D721Med (cell line): ENCODE measurements at regions not wholly inside any gene's neighbourhood (a gene's known extent, or its start where the extent isn't known, plus 50 kb on each side); places are given as distances from the start of the nearest gene placed in this dataset.
"Not testable (repeated sequence)": the region's sequence is repeated elsewhere in the genome, so short reads cannot be mapped to it uniquely, and the experiment has no call there.

Experiments
- DNase-seq: peaks from one replicate; pipeline ENCODE4 v3.0.0; 2011; ENCODE audit warnings: low spot score; ENCODE audit not compliant: insufficient read length
- FAIRE-seq: peaks from 2 replicates; lab custom pipeline; 2011; peaks lifted over from hg19 to GRCh38; lab: Jason Lieb, UNC
- CTCF ChIP-seq: IDR thresholded peaks from 2 replicates; pipeline ENCODE4 v1.5.1; 2012; ENCODE audit warnings: mild to moderate bottlenecking, control low read depth; ENCODE audit not compliant: insufficient read depth; ENCODE audit errors: missing control alignments

DNA sequence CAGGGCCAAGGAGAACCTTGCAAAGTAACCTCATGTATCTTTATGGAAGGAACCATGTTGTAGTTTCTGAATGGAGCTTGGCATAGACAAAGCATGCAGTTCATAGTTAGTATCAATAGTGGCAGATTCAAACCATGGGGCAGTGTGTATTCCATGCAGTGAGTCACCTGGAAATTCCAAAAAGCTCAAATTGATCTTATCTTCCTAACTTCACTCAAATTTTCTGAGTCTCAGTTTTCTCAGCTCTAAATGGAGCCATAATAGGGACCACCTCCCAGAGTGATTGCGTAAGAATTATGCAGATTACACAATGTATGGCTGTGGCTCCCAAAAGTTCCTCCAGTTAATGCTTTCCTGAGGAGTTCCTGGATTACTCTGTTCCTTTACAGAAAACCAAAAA, 549.9 kb upstream of the KLF4 start:
- no peak for TF ChIP-seq CTCF
- DNase-seq = no peak
- no peak for FAIRE-seq

DNA sequence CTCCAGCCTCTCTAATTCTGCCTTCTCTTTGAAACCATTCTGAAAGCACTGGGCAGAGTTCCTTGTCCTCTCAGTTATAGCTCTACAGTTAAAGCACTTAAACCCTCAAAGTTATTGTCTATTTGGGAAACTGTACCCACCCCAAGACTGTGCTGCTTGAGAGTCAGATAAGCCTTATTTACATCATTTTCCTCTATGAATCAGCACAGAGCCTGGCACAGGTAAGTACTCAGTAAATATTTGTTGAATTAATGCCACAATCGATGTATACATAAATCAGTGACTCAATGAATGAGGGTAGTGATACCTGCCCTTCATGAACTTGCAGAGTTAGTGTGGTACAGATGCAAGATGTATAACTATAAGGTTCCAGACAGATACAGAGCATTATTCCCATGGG, 549.4 kb upstream of the KLF4 start:
- TF ChIP-seq CTCF = no peak
- FAIRE-seq = no peak
- DNase-seq = no peak

DNA sequence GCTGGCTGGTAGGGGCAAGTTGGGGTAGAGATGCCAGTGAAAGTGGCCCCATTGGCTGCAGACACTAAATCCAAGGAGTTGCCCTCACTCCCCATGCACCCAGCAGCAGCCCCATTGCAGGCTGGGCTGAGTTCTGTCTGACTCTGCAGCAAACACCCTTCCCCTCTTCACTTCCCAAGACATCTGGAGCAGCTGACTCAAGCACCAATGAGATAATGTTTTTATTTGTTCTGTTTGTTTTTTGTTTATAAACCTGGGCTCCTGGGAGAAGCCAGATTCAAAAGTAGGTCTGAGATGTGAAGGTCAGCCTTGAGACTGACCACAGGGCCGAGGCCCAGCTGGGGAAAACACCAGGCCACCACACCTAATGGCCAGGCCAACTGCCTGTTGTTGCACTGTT, 545.9 kb upstream of the KLF4 start:
- no peak for TF ChIP-seq CTCF
- DNase-seq (no peak), FAIRE-seq (no peak)

DNA sequence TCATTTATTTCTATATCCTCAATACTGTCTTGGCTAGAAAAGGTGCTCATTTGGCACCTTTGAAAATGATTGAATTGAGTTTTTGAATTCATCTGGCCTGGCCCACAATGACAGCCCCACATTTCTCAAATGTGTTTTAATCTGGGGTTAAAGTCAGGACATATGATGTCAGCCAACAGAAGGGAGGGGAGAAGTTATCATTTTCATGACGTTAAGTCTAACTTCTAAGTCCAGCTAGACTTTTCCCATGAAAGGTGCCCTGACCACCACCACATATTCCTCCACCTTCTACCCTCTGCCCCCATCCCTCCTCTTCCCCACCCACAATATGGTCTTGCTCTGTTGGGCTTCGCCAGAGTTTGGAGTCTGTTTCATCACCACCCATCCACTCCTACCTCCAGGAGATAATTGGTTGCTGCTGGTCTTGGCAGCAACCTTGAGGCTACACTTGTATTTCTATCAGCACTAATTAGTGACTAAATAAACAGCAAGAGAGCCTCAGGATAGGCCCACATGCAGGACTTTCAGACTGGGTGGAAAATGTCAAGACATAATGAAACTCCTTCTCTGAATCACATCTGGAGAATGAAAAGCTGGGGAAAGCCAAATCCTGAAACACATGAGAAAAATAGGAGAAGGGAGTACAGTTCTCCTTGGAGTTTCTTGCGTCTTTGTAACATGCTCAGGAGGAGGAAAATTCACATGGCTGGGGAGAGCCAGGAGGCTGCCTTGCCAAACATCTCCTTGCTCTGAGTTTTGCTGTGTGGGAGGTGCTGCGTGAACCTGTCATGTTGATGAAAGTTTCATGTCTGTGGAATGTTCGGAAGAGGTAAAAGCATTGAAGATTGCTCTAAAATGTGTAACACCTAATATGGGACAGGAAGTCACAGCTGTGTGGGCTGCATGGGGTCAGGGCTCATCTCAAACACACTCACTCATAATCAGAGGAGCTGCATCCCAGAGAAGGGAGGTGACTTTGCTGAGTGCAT, 544.7 kb upstream of the KLF4 start:
- DNase-seq (no peak), FAIRE-seq (no peak)
- TF ChIP-seq CTCF = no peak

DNA sequence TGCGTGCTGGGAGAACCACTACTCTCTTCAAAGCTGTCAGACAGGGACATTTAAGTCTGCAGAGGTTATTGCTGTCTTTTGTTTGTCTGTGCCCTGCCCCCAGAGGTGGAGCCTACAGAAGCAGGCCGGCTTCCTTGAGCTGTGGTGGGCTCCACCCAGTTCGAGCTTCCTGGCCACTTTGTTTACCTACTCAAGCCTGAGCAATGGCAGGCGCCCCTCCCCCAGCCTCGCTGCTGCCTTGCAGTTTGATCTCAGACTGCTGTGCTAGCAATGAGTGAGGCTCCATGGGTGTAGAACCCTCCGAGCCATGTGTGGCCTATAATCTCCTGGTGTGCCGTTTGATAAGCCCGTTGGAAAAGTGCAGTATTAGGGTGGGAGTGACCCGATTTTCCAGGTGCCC, 542.5 kb upstream of the KLF4 start:
- not testable (repeated sequence) for DNase-seq, FAIRE-seq

- FAIRE-seq, DNase-seq: not testable (repeated sequence)
These were observed 541.7 kb upstream of the KLF4 start for GRCh38 chr9:108031221-108031620.

DNA sequence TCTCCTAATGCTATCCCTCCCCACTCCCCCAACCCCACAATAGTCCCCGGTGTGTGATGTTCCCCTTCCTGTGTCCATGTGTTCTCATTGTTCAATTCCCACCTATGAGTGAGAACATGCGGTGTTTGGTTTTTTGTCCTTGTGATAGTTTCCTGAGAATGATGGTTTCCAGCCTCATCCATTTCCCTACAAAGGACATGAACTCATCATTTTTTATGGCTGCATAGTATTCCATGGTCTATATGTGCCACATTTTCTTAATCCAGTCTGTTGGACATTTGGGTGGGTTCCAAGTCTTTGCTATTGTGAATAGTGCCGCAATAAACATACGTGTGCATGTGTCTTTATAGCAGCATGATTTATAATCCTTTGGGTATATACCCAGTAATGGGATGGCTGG, 537.1 kb upstream of the KLF4 start:
- FAIRE-seq, DNase-seq: not testable (repeated sequence)

DNA sequence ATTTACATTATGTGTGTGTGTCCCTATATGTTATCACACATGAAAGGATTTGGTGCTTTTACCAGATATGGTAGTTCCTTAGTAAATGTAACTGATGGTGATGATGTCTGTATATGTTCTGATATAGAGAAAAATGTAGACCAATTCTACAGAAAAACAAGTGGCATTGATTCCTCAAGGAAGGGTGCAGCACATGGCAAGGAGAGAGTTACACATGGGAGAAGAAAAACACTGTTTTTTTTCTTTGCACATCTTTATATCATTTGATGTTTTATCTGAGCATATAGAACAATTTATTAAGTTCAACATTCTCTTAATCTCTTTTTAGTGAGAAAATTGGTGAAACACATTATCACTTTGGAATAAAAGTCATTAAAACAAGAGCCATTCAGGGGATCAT, 535.0 kb upstream of the KLF4 start:
- no peak for TF ChIP-seq CTCF
- FAIRE-seq (no peak), DNase-seq (no peak)
